Lower leg skin (tissue), 3 donors: ENCODE measurements at regions not wholly inside any gene's neighbourhood (a gene's known extent, or its start where the extent isn't known, plus 50 kb on each side); places are given as distances from the start of the nearest gene placed in this dataset.

Experiments used
- POLR2A ChIP-seq, 2 donors: fragments of 450-650 bp; IDR thresholded peaks; one replicate each; pipeline ENCODE4 v1.6.1; 2016 to 2017; ENCODE audit warnings: antibody characterized with exemption in 2 of 2, mild to moderate bottlenecking in 1 of 2, moderate library complexity in 1 of 2
- TF ChIP-seq, protein P1 (sequence below), 3 donors: fragments of 450-650 bp; IDR thresholded peaks; one replicate each; pipeline ENCODE4 v1.5.1; 2016; ENCODE audit warnings: antibody characterized with exemption in 3 of 3, mild to moderate bottlenecking in 3 of 3, moderate library complexity in 2 of 3

DNA sequence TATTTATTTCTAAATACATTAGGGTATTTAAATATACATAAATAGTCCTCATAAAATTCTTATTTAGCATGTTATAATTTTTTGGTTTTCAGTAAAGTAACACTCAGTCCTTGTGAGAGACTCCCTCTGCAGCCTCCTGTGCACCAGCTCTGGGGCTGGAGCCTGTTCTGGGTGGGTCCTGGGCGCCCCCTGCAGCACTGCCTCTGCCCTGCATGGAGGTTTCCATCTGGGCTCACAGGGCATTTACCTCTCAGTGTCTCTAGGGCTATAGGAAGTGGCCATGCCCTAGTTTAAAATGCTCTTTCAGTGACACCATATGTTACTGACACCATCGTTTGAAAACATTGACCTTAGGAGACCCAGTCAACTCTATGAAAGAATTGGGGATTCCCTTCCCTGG, 1155.2 kb downstream of the TMEM121 start:
- TF ChIP-seq, protein P1, sequence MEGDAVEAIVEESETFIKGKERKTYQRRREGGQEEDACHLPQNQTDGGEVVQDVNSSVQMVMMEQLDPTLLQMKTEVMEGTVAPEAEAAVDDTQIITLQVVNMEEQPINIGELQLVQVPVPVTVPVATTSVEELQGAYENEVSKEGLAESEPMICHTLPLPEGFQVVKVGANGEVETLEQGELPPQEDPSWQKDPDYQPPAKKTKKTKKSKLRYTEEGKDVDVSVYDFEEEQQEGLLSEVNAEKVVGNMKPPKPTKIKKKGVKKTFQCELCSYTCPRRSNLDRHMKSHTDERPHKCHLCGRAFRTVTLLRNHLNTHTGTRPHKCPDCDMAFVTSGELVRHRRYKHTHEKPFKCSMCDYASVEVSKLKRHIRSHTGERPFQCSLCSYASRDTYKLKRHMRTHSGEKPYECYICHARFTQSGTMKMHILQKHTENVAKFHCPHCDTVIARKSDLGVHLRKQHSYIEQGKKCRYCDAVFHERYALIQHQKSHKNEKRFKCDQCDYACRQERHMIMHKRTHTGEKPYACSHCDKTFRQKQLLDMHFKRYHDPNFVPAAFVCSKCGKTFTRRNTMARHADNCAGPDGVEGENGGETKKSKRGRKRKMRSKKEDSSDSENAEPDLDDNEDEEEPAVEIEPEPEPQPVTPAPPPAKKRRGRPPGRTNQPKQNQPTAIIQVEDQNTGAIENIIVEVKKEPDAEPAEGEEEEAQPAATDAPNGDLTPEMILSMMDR (IDR thresholded peaks at IDR 0.05), result no peak
- TF ChIP-seq POLR2A (IDR thresholded peaks at IDR 0.05), result no peak
